Ishikawa (cell line): ENCODE measurements at regions not wholly inside any gene's neighbourhood (a gene's known extent, or its start where the extent isn't known, plus 50 kb on each side); places are given as distances from the start of the nearest gene placed in this dataset.

Experiments used
- EP300 ChIP-seq: IDR thresholded peaks from 2 replicates; pipeline ENCODE4 v1.6.1; 2012; ENCODE audit warnings: borderline replicate concordance
- FOXM1 ChIP-seq: IDR thresholded peaks from 2 replicates; pipeline ENCODE4 v1.6.1; 2012; ENCODE audit warnings: low read depth, borderline replicate concordance
- NFIC ChIP-seq: IDR thresholded peaks from 2 replicates; pipeline ENCODE4 v1.6.1; 2012
- REST ChIP-seq: IDR thresholded peaks from 2 replicates; pipeline ENCODE4 v1.6.1; 2012; ENCODE audit warnings: low read depth, mild to moderate bottlenecking
- TAF1 ChIP-seq: IDR thresholded peaks from 2 replicates; pipeline ENCODE4 v1.6.1; 2012; ENCODE audit warnings: low read depth, mild to moderate bottlenecking
- USF1 ChIP-seq: IDR thresholded peaks from 2 replicates; pipeline ENCODE4 v1.6.1; 2012
- YY1 ChIP-seq: IDR thresholded peaks from 2 replicates; pipeline ENCODE4 v1.6.1; 2012; ENCODE audit warnings: low read depth
- ZBTB7A ChIP-seq: IDR thresholded peaks from 2 replicates; pipeline ENCODE4 v1.6.1; 2012; ENCODE audit warnings: low read depth

- no peak for TF ChIP-seq YY1
- TF ChIP-seq NFIC, result no peak
- TF ChIP-seq FOXM1, result no peak
- TF ChIP-seq USF1, result no peak
- TF ChIP-seq EP300, result no peak
- TF ChIP-seq TAF1, result no peak
- TF ChIP-seq REST, result no peak
- TF ChIP-seq ZBTB7A, result no peak
Measured at GRCh38 chr1:90838720-90839119, 121.6 kb upstream of the BARHL2 start.
